GM23338 (cell line): ENCODE measurements at regions not wholly inside any gene's neighbourhood (a gene's known extent, or its start where the extent isn't known, plus 50 kb on each side); places are given as distances from the start of the nearest gene placed in this dataset.

Source experiments
- ATAC-seq: fragments of 200-7000 bp; cut with Tn5 transposase; 3 replicates; pipeline ENCODE4 v1.9.1; 2020
- DNase-seq: peaks from one replicate; pipeline ENCODE4 v3.0.0-alpha.2; 2015; ENCODE audit warnings: low spot score
- H2AFZ ChIP-seq: fragments of 200-600 bp; sonication (generic); 2 replicates; pipeline ENCODE4 v1.8.0; 2016; ENCODE audit warnings: antibody characterized with exemption, mild to moderate bottlenecking, moderate library complexity
- H3F3A ChIP-seq: fragments of 200-600 bp; sonication (generic); replicated peaks from 2 replicates; pipeline ENCODE4 v1.8.0; 2017; ENCODE audit warnings: antibody characterized with exemption, mixed run types, low read depth
- H3K27ac ChIP-seq: fragments of 200-600 bp; sonication (generic); 2 replicates; pipeline ENCODE4 v1.6.1; 2016; ENCODE audit warnings: low read depth
- H3K27me3 ChIP-seq: fragments of 200-600 bp; sonication (generic); 2 replicates; pipeline ENCODE4 v1.8.0; 2016; ENCODE audit warnings: mild to moderate bottlenecking, mixed run types, moderate library complexity; ENCODE audit not compliant: insufficient read depth
- H3K36me3 ChIP-seq: fragments of 200-600 bp; sonication (generic); 2 replicates; pipeline ENCODE4 v1.8.0; 2016; ENCODE audit warnings: mild to moderate bottlenecking; ENCODE audit not compliant: insufficient read depth
- H3K4me1 ChIP-seq: fragments of 200-600 bp; sonication (generic); 2 replicates; pipeline ENCODE4 v1.8.0; 2016; ENCODE audit warnings: mild to moderate bottlenecking, moderate library complexity; ENCODE audit not compliant: insufficient read depth
- H3K4me2 ChIP-seq: fragments of 200-600 bp; sonication (generic); 2 replicates; pipeline ENCODE4 v1.7.1; 2017; ENCODE audit warnings: mixed run types
- H3K4me3 ChIP-seq: fragments of 200-600 bp; sonication (generic); 2 replicates; pipeline ENCODE4 v1.6.1; 2016; ENCODE audit warnings: mixed run types
- H3K79me2 ChIP-seq: fragments of 200-600 bp; sonication (generic); replicated peaks from 2 replicates; pipeline ENCODE4 v1.8.0; 2017; ENCODE audit warnings: mild to moderate bottlenecking; ENCODE audit not compliant: insufficient read depth
- H3K9me2 ChIP-seq: fragments of 200-600 bp; sonication (generic); 2 replicates; pipeline ENCODE4 v1.8.0; 2017; ENCODE audit not compliant: insufficient read depth
- H4K20me1 ChIP-seq: fragments of 200-600 bp; sonication (generic); replicated peaks from 2 replicates; pipeline ENCODE4 v1.8.0; 2017; ENCODE audit warnings: mild to moderate bottlenecking; ENCODE audit not compliant: insufficient read depth
- H3K27ac Mint-ChIP-seq: 2 replicates; pipeline ENCODE4 v1.8.0; 2020; ENCODE audit warnings: inconsistent platforms, mild to moderate bottlenecking, moderate library complexity, mixed read lengths
- H3K27me3 Mint-ChIP-seq: 3 replicates; pipeline ENCODE4 v1.8.0; 2022; ENCODE audit warnings: low read depth, mild to moderate bottlenecking, moderate library complexity, mixed read lengths, inconsistent platforms; ENCODE audit not compliant: insufficient read depth, poor library complexity
- H3K36me3 Mint-ChIP-seq: 3 replicates; pipeline ENCODE4 v1.8.0; 2021; ENCODE audit warnings: low read depth, mild to moderate bottlenecking, inconsistent platforms, moderate library complexity, mixed read lengths
- H3K4me1 Mint-ChIP-seq: 3 replicates; pipeline ENCODE4 v1.8.0; 2020; ENCODE audit warnings: mild to moderate bottlenecking, inconsistent platforms, mixed read lengths
- H3K4me3 Mint-ChIP-seq: 3 replicates; pipeline ENCODE4 v1.8.0; 2021; ENCODE audit warnings: moderate library complexity, mild to moderate bottlenecking, inconsistent platforms, mixed read lengths
- H3K9me3 Mint-ChIP-seq: 3 replicates; pipeline ENCODE4 v1.8.0; 2020; ENCODE audit warnings: moderate library complexity, mild to moderate bottlenecking, inconsistent platforms, mixed read lengths
- EZH2phosphoT487 ChIP-seq: fragments of 200-600 bp; sonication (generic); IDR thresholded peaks from one replicate; pipeline ENCODE4 v1.8.1; 2018; ENCODE audit warnings: antibody characterized with exemption; ENCODE audit not compliant: unreplicated experiment
- JUNB ChIP-seq: IDR thresholded peaks from one replicate; pipeline ENCODE4 v1.6.1; 2016; ENCODE audit warnings: antibody characterized with exemption; ENCODE audit not compliant: unreplicated experiment
- POLR2AphosphoS5 ChIP-seq: IDR thresholded peaks from 2 replicates; pipeline ENCODE4 v1.6.1; 2016; ENCODE audit warnings: antibody characterized with exemption, low read depth
- REST ChIP-seq: IDR thresholded peaks from one replicate; pipeline ENCODE4 v1.6.1; 2018; ENCODE audit warnings: antibody characterized with exemption; ENCODE audit not compliant: unreplicated experiment
- ZNF462 ChIP-seq: fragments of 250-450 bp; sonication (Bioruptor Pico); IDR thresholded peaks from 2 replicates; pipeline ENCODE4 v1.5.0; 2020; ENCODE audit warnings: mild to moderate bottlenecking, moderate library complexity

GRCh38 chr18:42544901-42545300 is 570.6 kb downstream of the RIT2 start (continued):
- TF ChIP-seq ZNF462 (no peak), POLR2AphosphoS5 (no peak), REST (no peak), JUNB (no peak)

- Histone ChIP-seq H2AFZ (no peak overlapping the region), H3K27ac (no peak overlapping the region), H3K4me1 (peaks cover 15% of the 10 kb centered on the region), H3K79me2 (no peaks in the 10 kb centered on the region), H3K36me3 (no peaks in the 10 kb centered on the region), H3K9me2 (no peaks in the 10 kb centered on the region), H3K4me3 (no peak overlapping the region), H3K4me2 (peak overlapping the region; percentile 63; the same call in 1 of the 2 replicates), H3F3A (no peaks in the 10 kb centered on the region), H3K27me3 (no peaks in the 10 kb centered on the region), H4K20me1 (no peaks in the 10 kb centered on the region)
- peaks cover 20% of the 10 kb centered on the region; the same call in 2 of the 3 replicates for H3K9me3 Mint-ChIP-seq
- no peak overlapping the region for H3K4me3 Mint-ChIP-seq
- DNase-seq = no peak
- H3K27me3 Mint-ChIP-seq = no peaks in the 10 kb centered on the region
- H3K27ac Mint-ChIP-seq = peak overlapping the region; percentile 30; the same call in 1 of the 2 replicates
- peaks cover 15% of the 10 kb centered on the region for H3K4me1 Mint-ChIP-seq
- H3K36me3 Mint-ChIP-seq = peaks cover 16% of the 10 kb centered on the region
- no peak for ATAC-seq
- TF ChIP-seq EZH2phosphoT487 (no peak), REST (no peak)
Measured at GRCh38 chr18:42545825-42546224, 569.7 kb downstream of the RIT2 start.
